Neural progenitor cell (in vitro differentiated cells): ENCODE measurements at regions not wholly inside any gene's neighbourhood (a gene's known extent, or its start where the extent isn't known, plus 50 kb on each side); places are given as distances from the start of the nearest gene placed in this dataset.

Experiments used
- DNase-seq: peaks from one replicate; pipeline ENCODE4 v3.0.0-alpha.2; 2016; ENCODE audit warnings: low spot score
- H2AFZ ChIP-seq: fragments of 200-600 bp; sonication (generic); replicated peaks from 2 replicates; pipeline ENCODE4 v1.6.1; 2016; ENCODE audit warnings: antibody characterized with exemption
- H3F3A ChIP-seq: fragments of 200-600 bp; sonication (generic); 2 replicates; pipeline ENCODE4 v1.6.1; 2016; ENCODE audit warnings: antibody characterized with exemption, low read depth
- H3K27ac ChIP-seq: fragments of 200-600 bp; sonication (generic); 2 replicates; pipeline ENCODE4 v1.5.1; 2016; ENCODE audit warnings: mild to moderate bottlenecking
- H3K27me3 ChIP-seq: fragments of 200-600 bp; sonication (generic); 2 replicates; pipeline ENCODE4 v1.6.1; 2016; ENCODE audit warnings: mild to moderate bottlenecking, moderate library complexity
- H3K36me3 ChIP-seq: fragments of 200-600 bp; sonication (generic); 2 replicates; pipeline ENCODE4 v1.5.1; 2016
- H3K4me1 ChIP-seq: fragments of 200-600 bp; sonication (generic); 2 replicates; pipeline ENCODE4 v1.6.1; 2016; ENCODE audit warnings: mixed run types
- H3K4me2 ChIP-seq: fragments of 200-600 bp; sonication (generic); 2 replicates; pipeline ENCODE4 v1.6.1; 2016
- H3K4me3 ChIP-seq: fragments of 200-600 bp; sonication (generic); 2 replicates; pipeline ENCODE4 v1.5.1; 2016
- H3K79me2 ChIP-seq: fragments of 200-600 bp; sonication (generic); 2 replicates; pipeline ENCODE4 v1.6.1; 2016; ENCODE audit warnings: low read depth
- H3K9ac ChIP-seq: fragments of 200-600 bp; sonication (generic); 2 replicates; pipeline ENCODE4 v1.6.1; 2016
- H3K9me3 ChIP-seq: fragments of 200-600 bp; sonication (generic); 2 replicates; pipeline ENCODE4 v1.5.1; 2016; ENCODE audit warnings: low read depth
- H4K20me1 ChIP-seq: fragments of 200-600 bp; sonication (generic); 2 replicates; pipeline ENCODE4 v1.6.1; 2016; ENCODE audit warnings: low read depth
- H3K27ac Mint-ChIP-seq: 3 replicates; pipeline ENCODE4 v1.8.0; 2021; ENCODE audit warnings: mixed read lengths
- H3K27me3 Mint-ChIP-seq: 2 replicates; pipeline ENCODE4 v1.8.0; 2022; ENCODE audit warnings: low read depth, mild to moderate bottlenecking, inconsistent platforms, moderate library complexity, mixed read lengths; ENCODE audit not compliant: insufficient read depth
- H3K36me3 Mint-ChIP-seq: 3 replicates; pipeline ENCODE4 v1.8.0; 2021; ENCODE audit warnings: mixed read lengths
- H3K4me1 Mint-ChIP-seq: 3 replicates; pipeline ENCODE4 v1.8.0; 2021; ENCODE audit warnings: mixed read lengths
- H3K4me3 Mint-ChIP-seq: 3 replicates; pipeline ENCODE4 v1.8.0; 2021; ENCODE audit warnings: mild to moderate bottlenecking, moderate library complexity, mixed read lengths
- H3K9me3 Mint-ChIP-seq: 3 replicates; pipeline ENCODE4 v1.8.0; 2020; ENCODE audit warnings: mixed read lengths
- EZH2 ChIP-seq: fragments of 200-600 bp; sonication (generic); IDR thresholded peaks from 2 replicates; pipeline ENCODE4 v1.6.1; 2017; ENCODE audit warnings: antibody characterized with exemption, mild to moderate bottlenecking, moderate library complexity
- EZH2phosphoT487 ChIP-seq: fragments of 200-600 bp; sonication (generic); IDR thresholded peaks from 2 replicates; pipeline ENCODE4 v1.6.1; 2017; ENCODE audit warnings: antibody characterized with exemption
- TF ChIP-seq, protein P1 (sequence below): fragments of 200-600 bp; sonication (generic); IDR thresholded peaks from 2 replicates; pipeline ENCODE4 v1.5.1; 2017; ENCODE audit warnings: antibody characterized with exemption, mild to moderate bottlenecking

- no peaks in the 10 kb centered on the region for H3K27me3 ChIP-seq
- Mint-ChIP-seq H3K4me1 (no peaks in the 10 kb centered on the region), H3K27me3 (peaks cover 9% of the 10 kb centered on the region), H3K9me3 (peaks cover 2% of the 10 kb centered on the region), H3K27ac (no peak overlapping the region), H3K36me3 (no peaks in the 10 kb centered on the region), H3K4me3 (no peak overlapping the region)
- H3K27ac ChIP-seq, result no peak overlapping the region
- no peaks in the 10 kb centered on the region for H3K79me2 ChIP-seq
- H3K9ac ChIP-seq, result no peak overlapping the region
- H3K9me3 ChIP-seq, result no peaks in the 10 kb centered on the region
- H3K4me1 ChIP-seq, result peaks cover 2% of the 10 kb centered on the region
- TF ChIP-seq EZH2phosphoT487, result no peak
- TF ChIP-seq, protein P1, sequence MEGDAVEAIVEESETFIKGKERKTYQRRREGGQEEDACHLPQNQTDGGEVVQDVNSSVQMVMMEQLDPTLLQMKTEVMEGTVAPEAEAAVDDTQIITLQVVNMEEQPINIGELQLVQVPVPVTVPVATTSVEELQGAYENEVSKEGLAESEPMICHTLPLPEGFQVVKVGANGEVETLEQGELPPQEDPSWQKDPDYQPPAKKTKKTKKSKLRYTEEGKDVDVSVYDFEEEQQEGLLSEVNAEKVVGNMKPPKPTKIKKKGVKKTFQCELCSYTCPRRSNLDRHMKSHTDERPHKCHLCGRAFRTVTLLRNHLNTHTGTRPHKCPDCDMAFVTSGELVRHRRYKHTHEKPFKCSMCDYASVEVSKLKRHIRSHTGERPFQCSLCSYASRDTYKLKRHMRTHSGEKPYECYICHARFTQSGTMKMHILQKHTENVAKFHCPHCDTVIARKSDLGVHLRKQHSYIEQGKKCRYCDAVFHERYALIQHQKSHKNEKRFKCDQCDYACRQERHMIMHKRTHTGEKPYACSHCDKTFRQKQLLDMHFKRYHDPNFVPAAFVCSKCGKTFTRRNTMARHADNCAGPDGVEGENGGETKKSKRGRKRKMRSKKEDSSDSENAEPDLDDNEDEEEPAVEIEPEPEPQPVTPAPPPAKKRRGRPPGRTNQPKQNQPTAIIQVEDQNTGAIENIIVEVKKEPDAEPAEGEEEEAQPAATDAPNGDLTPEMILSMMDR, result no peak
- no peak for TF ChIP-seq EZH2
- H4K20me1 ChIP-seq, result no peaks in the 10 kb centered on the region
- DNase-seq, result no peak
- no peak overlapping the region for H3K4me2 ChIP-seq
- H2AFZ ChIP-seq, result no peak overlapping the region
- peaks cover 4% of the 10 kb centered on the region for H3F3A ChIP-seq
- H3K36me3 ChIP-seq, result no peaks in the 10 kb centered on the region
- H3K4me3 ChIP-seq, result no peak overlapping the region
Observed at GRCh38 chr7:71015252-71015900, 116.6 kb upstream of the GALNT17 start.

- Mint-ChIP-seq H3K9me3 (peaks cover 2% of the 10 kb centered on the region), H3K4me3 (no peak overlapping the region), H3K36me3 (no peaks in the 10 kb centered on the region), H3K27ac (no peak overlapping the region), H3K27me3 (peaks cover 8% of the 10 kb centered on the region), H3K4me1 (no peaks in the 10 kb centered on the region)
- no peak overlapping the region for H3K4me2 ChIP-seq
- H3K4me3 ChIP-seq, result no peak overlapping the region
- H3K9me3 ChIP-seq, result no peaks in the 10 kb centered on the region
- H3K4me1 ChIP-seq, result no peaks in the 10 kb centered on the region
- H3K27ac ChIP-seq, result no peak overlapping the region
- H3K27me3 ChIP-seq, result no peaks in the 10 kb centered on the region
- no peaks in the 10 kb centered on the region for H4K20me1 ChIP-seq
- no peak overlapping the region for H3K9ac ChIP-seq
- H2AFZ ChIP-seq, result no peak overlapping the region
- no peaks in the 10 kb centered on the region for H3K79me2 ChIP-seq
- TF ChIP-seq, protein P1, result no peak
- TF ChIP-seq EZH2phosphoT487 (no peak), EZH2 (no peak)
- DNase-seq, result no peak
- no peaks in the 10 kb centered on the region for H3K36me3 ChIP-seq
- H3F3A ChIP-seq, result no peaks in the 10 kb centered on the region
Observed at GRCh38 chr7:71016401-71016800, 115.5 kb upstream of the GALNT17 start.

- no peak overlapping the region for H3K27ac Mint-ChIP-seq
Observed at GRCh38 chr7:71017602-71018001, 114.3 kb upstream of the GALNT17 start.

More at GRCh38 chr7:71017602-71018001, 114.3 kb upstream of the GALNT17 start:
- H3K9ac ChIP-seq, result no peak overlapping the region
- Mint-ChIP-seq H3K27me3 (peaks cover 5% of the 10 kb centered on the region), H3K4me3 (no peak overlapping the region), H3K9me3 (peaks cover 2% of the 10 kb centered on the region), H3K36me3 (no peaks in the 10 kb centered on the region), H3K4me1 (no peaks in the 10 kb centered on the region)
- no peaks in the 10 kb centered on the region for H3K79me2 ChIP-seq
- no peaks in the 10 kb centered on the region for H3K9me3 ChIP-seq
- TF ChIP-seq EZH2phosphoT487, result no peak
- TF ChIP-seq, protein P1, result no peak
- no peak for TF ChIP-seq EZH2
- H3K4me1 ChIP-seq, result no peaks in the 10 kb centered on the region
- no peak overlapping the region for H2AFZ ChIP-seq
- H4K20me1 ChIP-seq, result no peaks in the 10 kb centered on the region
- H3K27me3 ChIP-seq, result no peaks in the 10 kb centered on the region
- H3K4me2 ChIP-seq, result no peak overlapping the region
- no peaks in the 10 kb centered on the region for H3K36me3 ChIP-seq
- no peaks in the 10 kb centered on the region for H3F3A ChIP-seq
- DNase-seq, result no peak
- H3K27ac ChIP-seq, result no peak overlapping the region
- no peak overlapping the region for H3K4me3 ChIP-seq
